ENCODE measurements at regions not wholly inside any gene's neighbourhood (a gene's known extent, or its start where the extent isn't known, plus 50 kb on each side); places are given as distances from the start of the nearest gene placed in this dataset.

GRCh38 chr1:112040891-112041740, 51.6 kb upstream of the KCND3 start:
- no peak overlapping the region for H3K27ac Mint-ChIP-seq
- no peaks in the 10 kb centered on the region for H3K9me3 Mint-ChIP-seq
- ATAC-seq (no peak), DNase-seq (no peak)
- H3K4me1 Mint-ChIP-seq, result no peaks in the 10 kb centered on the region
- no peak overlapping the region for H3K4me3 Mint-ChIP-seq
- no peaks in the 10 kb centered on the region for H3K27me3 Mint-ChIP-seq

DNA sequence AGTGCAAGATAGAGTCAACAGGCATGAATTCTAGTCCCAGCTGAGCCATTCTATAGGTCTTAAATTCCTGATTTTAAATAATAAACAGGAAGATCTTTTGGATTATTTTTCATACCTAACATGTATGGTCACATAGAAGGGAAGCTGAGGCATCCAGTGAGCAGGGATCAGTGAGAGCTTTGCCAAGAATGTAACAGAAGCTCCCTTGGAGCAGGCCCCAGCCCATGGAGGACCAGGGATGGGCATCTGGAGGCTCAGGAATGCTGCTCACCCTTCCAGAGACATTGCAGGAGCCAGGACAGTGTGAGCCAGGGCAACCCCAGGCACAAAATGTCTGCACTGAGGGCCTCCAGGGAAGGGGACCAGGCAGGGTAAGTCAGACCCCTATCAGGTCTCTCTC, 54.4 kb upstream of the KCND3 start:
- no peak overlapping the region for H3K4me3 Mint-ChIP-seq
- H3K27me3 Mint-ChIP-seq, result no peaks in the 10 kb centered on the region
- no peak for ATAC-seq
- H3K9me3 Mint-ChIP-seq, result no peaks in the 10 kb centered on the region
- H3K27ac Mint-ChIP-seq, result no peak overlapping the region
- no peak for DNase-seq
- no peaks in the 10 kb centered on the region for H3K4me1 Mint-ChIP-seq

- Mint-ChIP-seq H3K27ac (no peak overlapping the region), H3K9me3 (no peaks in the 10 kb centered on the region), H3K4me3 (no peak overlapping the region), H3K27me3 (no peaks in the 10 kb centered on the region), H3K4me1 (no peaks in the 10 kb centered on the region)
- ATAC-seq, result no peak
- DNase-seq, result no peak
Observed at GRCh38 chr1:112044745-112045144, 55.3 kb upstream of the KCND3 start.

- H3K4me1 Mint-ChIP-seq, result no peaks in the 10 kb centered on the region
- no peaks in the 10 kb centered on the region for H3K9me3 Mint-ChIP-seq
- DNase-seq, result no peak
- H3K27me3 Mint-ChIP-seq, result no peaks in the 10 kb centered on the region
- no peak overlapping the region for H3K27ac Mint-ChIP-seq
- no peak for ATAC-seq
- no peak overlapping the region for H3K4me3 Mint-ChIP-seq
Observed at GRCh38 chr1:112046630-112047029, 57.2 kb upstream of the KCND3 start.

- no peak for DNase-seq
Observed at GRCh38 chr1:112048421-112048820, 59.0 kb upstream of the KCND3 start.

GRCh38 chr1:112054510-112054909, 65.0 kb upstream of the KCND3 start:
- Mint-ChIP-seq H3K4me1 (no peaks in the 10 kb centered on the region), H3K27ac (no peak overlapping the region), H3K4me3 (no peak overlapping the region), H3K9me3 (no peaks in the 10 kb centered on the region), H3K27me3 (peaks cover 23% of the 10 kb centered on the region)
- ATAC-seq (no peak), DNase-seq (no peak)

More at GRCh38 chr1:112048421-112048820, 59.0 kb upstream of the KCND3 start:
- Mint-ChIP-seq H3K9me3 (no peaks in the 10 kb centered on the region), H3K4me3 (no peak overlapping the region), H3K27me3 (no peaks in the 10 kb centered on the region), H3K4me1 (no peaks in the 10 kb centered on the region), H3K27ac (no peak overlapping the region)
- ATAC-seq, result no peak

GRCh38 chr1:112056354-112056753, 66.9 kb upstream of the KCND3 start:
- ATAC-seq, result no peak
- peak overlapping the region in 1 of 2 donors; percentile 29 for H3K27ac Mint-ChIP-seq
- no peaks in the 10 kb centered on the region for H3K4me1 Mint-ChIP-seq
- no peak for DNase-seq
- H3K27me3 Mint-ChIP-seq, result peaks cover 23% of the 10 kb centered on the region
- H3K4me3 Mint-ChIP-seq, result no peak overlapping the region
- no peaks in the 10 kb centered on the region for H3K9me3 Mint-ChIP-seq

DNA sequence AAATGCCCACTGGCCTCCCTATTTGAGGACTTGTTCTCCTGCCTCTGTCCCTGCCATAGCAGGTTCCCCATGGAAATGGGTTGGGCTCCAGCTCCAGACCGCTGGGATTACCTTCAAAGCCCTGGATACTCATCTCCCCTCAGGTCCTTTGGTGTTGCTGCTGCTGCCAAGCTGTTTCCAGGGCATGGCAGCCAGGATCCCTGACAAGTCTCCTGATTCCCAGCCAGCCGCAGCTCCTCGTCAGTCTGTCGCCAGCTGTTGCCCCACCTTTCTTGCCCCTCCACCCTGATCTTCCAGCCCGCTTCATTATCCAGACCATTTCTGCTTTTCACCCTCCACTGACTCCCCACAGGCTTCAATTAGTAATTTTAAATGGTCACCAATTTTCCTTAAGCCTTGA, 68.3 kb upstream of the KCND3 start:
- H3K4me1 Mint-ChIP-seq, result no peaks in the 10 kb centered on the region
- no peak overlapping the region for H3K27ac Mint-ChIP-seq
- no peak for DNase-seq
- H3K9me3 Mint-ChIP-seq, result no peaks in the 10 kb centered on the region
- ATAC-seq, result no peak
- peaks cover 32% of the 10 kb centered on the region for H3K27me3 Mint-ChIP-seq
- no peak overlapping the region for H3K4me3 Mint-ChIP-seq

DNA sequence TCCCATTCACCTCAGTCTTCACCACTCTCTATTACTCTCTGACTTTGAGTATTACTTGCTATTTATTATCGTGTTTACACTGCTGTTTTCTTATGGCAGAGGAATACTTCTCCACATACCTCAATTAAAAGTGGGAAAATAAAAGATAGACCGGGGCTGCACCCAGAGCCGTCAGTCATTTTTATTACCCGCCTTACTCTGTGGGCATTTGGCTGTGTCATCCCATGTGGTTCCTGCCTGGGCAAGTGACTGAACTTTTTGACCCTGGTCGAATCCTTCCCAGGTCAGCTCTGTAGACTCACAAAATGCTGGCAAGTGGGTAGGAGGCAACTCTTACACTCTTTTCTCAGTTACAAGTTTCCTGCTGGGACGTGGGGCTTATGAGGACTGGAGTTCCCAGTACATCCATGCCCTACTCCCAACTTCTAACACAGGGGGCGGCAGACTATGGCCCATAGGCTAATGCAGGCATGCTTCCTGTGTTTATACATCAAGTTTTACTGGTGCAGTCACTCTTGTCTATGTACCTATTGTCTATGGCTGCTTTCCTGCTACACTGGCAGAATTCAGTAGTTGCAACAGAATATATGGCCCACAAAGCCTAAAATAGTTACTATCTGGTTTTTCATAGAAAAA, 69.5 kb upstream of the KCND3 start:
- Mint-ChIP-seq H3K27ac (no peak overlapping the region), H3K4me3 (no peak overlapping the region), H3K27me3 (peaks cover 36% of the 10 kb centered on the region), H3K9me3 (no peaks in the 10 kb centered on the region), H3K4me1 (no peaks in the 10 kb centered on the region)
- no peak for DNase-seq
- no peak for ATAC-seq

GRCh38 chr1:112059679-112060078, 70.2 kb upstream of the KCND3 start:
- H3K4me3 Mint-ChIP-seq, result no peak overlapping the region
- H3K4me1 Mint-ChIP-seq, result no peaks in the 10 kb centered on the region
- peaks cover 42% of the 10 kb centered on the region for H3K27me3 Mint-ChIP-seq
- no peak overlapping the region for H3K27ac Mint-ChIP-seq
- no peaks in the 10 kb centered on the region for H3K9me3 Mint-ChIP-seq
- no peak for ATAC-seq
- DNase-seq, result no peak

- Mint-ChIP-seq H3K27ac (no peak overlapping the region), H3K9me3 (no peaks in the 10 kb centered on the region), H3K4me1 (no peaks in the 10 kb centered on the region), H3K27me3 (peaks cover 42% of the 10 kb centered on the region), H3K4me3 (no peak overlapping the region)
- no peak for DNase-seq
- ATAC-seq, result no peak
Observed at GRCh38 chr1:112060261-112060660, 70.8 kb upstream of the KCND3 start.

- ATAC-seq, result no peak
- Mint-ChIP-seq H3K27me3 (peaks cover 40% of the 10 kb centered on the region), H3K27ac (no peak overlapping the region), H3K4me1 (no peaks in the 10 kb centered on the region), H3K9me3 (no peaks in the 10 kb centered on the region), H3K4me3 (no peak overlapping the region)
- no peak for DNase-seq
Observed at GRCh38 chr1:112061056-112061455, 71.6 kb upstream of the KCND3 start.

GRCh38 chr1:112061901-112062320, 72.4 kb upstream of the KCND3 start:
- H3K27me3 Mint-ChIP-seq, result peaks cover 32% of the 10 kb centered on the region
- DNase-seq (no peak), ATAC-seq (no peak)
- peak overlapping the region in 1 of 2 donors; percentile 30 for H3K27ac Mint-ChIP-seq
- H3K4me3 Mint-ChIP-seq, result no peak overlapping the region
- H3K9me3 Mint-ChIP-seq, result no peaks in the 10 kb centered on the region
- H3K4me1 Mint-ChIP-seq, result no peaks in the 10 kb centered on the region

DNA sequence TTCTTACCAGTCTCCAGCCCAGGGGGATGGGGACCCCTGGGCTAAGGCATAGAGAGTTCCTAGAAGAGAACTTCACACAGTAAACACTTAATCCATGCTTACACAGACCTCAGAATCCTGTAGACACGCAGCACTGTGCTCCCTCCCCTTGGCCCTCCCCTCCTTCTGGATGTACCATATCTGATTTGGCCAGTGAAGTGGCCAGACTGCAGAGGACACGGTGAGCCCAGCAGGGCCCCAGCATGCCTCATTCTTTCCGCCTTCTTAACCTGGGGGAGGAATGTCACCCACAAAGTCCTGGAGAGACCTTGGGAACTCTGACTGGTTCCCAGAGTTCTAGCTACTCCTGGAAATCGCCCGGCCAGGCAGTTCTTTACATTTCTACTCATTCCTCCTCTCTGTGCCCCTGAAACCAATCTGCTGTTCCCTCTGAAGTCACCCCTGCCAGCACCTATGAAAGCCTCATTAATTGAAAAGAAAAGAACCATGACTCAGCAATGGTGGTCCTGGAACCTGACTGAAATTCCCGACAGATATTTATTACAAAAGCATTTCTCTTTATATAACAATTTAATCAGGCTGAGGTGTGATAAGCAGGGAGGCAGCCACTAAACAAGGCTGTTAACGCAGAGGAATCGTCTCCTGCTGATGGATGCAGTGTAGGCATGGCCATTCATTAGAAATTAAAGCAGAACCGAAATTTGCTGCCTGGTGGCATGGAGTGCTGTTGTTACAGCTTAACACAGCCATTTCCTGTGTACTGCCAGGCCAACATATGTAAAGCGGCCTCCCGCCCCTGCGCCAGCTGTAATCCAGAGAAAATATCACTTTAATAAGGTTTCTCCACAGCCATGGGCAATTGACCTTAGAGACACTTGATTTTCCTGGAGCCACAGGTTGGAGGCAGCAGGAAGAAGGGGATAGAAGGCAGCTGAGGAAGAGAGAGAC, 74.6 kb upstream of the KCND3 start:
- Mint-ChIP-seq H3K4me1 (no peaks in the 10 kb centered on the region), H3K27me3 (peaks cover 20% of the 10 kb centered on the region), H3K9me3 (no peaks in the 10 kb centered on the region), H3K4me3 (no peak overlapping the region), H3K27ac (no peak overlapping the region)
- DNase-seq, result no peak
- ATAC-seq, result no peak

DNA sequence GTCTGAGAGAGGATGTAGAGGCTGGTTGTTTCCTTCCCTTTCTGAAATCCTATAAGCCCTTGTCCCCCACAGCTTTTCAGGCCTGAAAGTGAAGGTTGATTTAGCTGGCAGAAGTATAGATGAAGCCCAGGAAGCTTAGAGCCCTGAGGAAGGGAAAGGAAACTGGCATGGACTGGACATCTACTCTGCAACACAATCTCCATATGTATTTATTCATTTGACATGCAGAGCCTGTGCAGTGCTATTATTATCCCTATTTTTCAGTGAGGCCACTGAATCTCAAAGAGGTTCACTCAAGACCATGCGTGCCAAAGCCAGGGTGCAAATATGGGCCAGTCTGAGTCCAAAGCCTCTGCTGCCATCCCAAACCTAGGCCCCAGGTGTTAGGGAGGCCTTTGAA, 78.5 kb upstream of the KCND3 start:
- no peaks in the 10 kb centered on the region for H3K9me3 Mint-ChIP-seq
- H3K4me1 Mint-ChIP-seq, result no peaks in the 10 kb centered on the region
- peaks cover 18% of the 10 kb centered on the region for H3K27me3 Mint-ChIP-seq
- H3K27ac Mint-ChIP-seq, result no peak overlapping the region
- H3K4me3 Mint-ChIP-seq, result no peak overlapping the region
- no peak for DNase-seq
- ATAC-seq, result no peak

GRCh38 chr1:112070677-112071076, 81.2 kb upstream of the KCND3 start:
- H3K27ac Mint-ChIP-seq, result no peak overlapping the region
- ATAC-seq (no peak), DNase-seq (no peak)
- H3K4me3 Mint-ChIP-seq, result no peak overlapping the region
- no peaks in the 10 kb centered on the region for H3K4me1 Mint-ChIP-seq
- no peaks in the 10 kb centered on the region for H3K9me3 Mint-ChIP-seq
- peaks cover 8% of the 10 kb centered on the region for H3K27me3 Mint-ChIP-seq
